HepG2 (cell line): ENCODE measurements at regions not wholly inside any gene's neighbourhood (a gene's known extent, or its start where the extent isn't known, plus 50 kb on each side); places are given as distances from the start of the nearest gene placed in this dataset.

ENCODE experiments used
- PBX3 ChIP-seq: sonication (generic); formaldehyde crosslinking; IDR thresholded peaks from 2 replicates; pipeline ENCODE4 v1.8.1; 2023; ENCODE audit warnings: missing genetic modification reagents, inconsistent platforms, borderline replicate concordance
- SSRP1 ChIP-seq: IDR thresholded peaks from 2 replicates; pipeline ENCODE4 v1.6.1; 2016; ENCODE audit warnings: control low read depth
- TCF12 ChIP-seq, 2 experiments: fragments of 450-650 bp in 1 of 2; sonication (generic) in 1 of 2; formaldehyde crosslinking in 1 of 2; IDR thresholded peaks; 2 replicates each; pipeline versions ENCODE4 v1.6.1 to v1.8.0; 2017 to 2022; ENCODE audit warnings: antibody characterized with exemption in 1 of 2, mild to moderate bottlenecking in 1 of 2, missing genetic modification reagents in 1 of 2, moderate library complexity in 1 of 2
- ZBTB14 ChIP-seq: sonication (generic); formaldehyde crosslinking; IDR thresholded peaks from 2 replicates; pipeline ENCODE4 v1.4.0; 2020; ENCODE audit warnings: missing genetic modification reagents
- ZMAT3 ChIP-seq: sonication (generic); formaldehyde crosslinking; conservative IDR thresholded peaks from 2 replicates; pipeline ENCODE4 v1.7.0; 2021; ENCODE audit warnings: missing genetic modification reagents
- ZNF609 ChIP-seq: sonication (generic); formaldehyde crosslinking; IDR thresholded peaks from 2 replicates; pipeline ENCODE4 v1.4.0; 2020; ENCODE audit warnings: mild to moderate bottlenecking, missing genetic modification reagents, borderline replicate concordance
- ZNF740 ChIP-seq: sonication (generic); formaldehyde crosslinking; IDR thresholded peaks from 2 replicates; pipeline ENCODE4 v1.4.0; 2020; ENCODE audit warnings: missing genetic modification reagents

GRCh38 chr9:78746010-78746409 lies 449.1 kb downstream of the PSAT1 start (continued):
- no peak for TF ChIP-seq TCF12 (IDR thresholded peaks at IDR 0.05)
- no peak for TF ChIP-seq TCF12 (CRISPR knock-in tag; IDR thresholded peaks at IDR 0.05)
- TF ChIP-seq ZMAT3 (CRISPR knock-in tag): no peak
- TF ChIP-seq PBX3 (CRISPR knock-in tag): no peak
- TF ChIP-seq ZNF740 (CRISPR knock-in tag): no peak
- TF ChIP-seq SSRP1 (CRISPR knock-in tag): no peak
- TF ChIP-seq ZBTB14: no peak
- no peak for TF ChIP-seq ZNF609 (CRISPR knock-in tag)
